ENCODE measurements at regions not wholly inside any gene's neighbourhood (a gene's known extent, or its start where the extent isn't known, plus 50 kb on each side); places are given as distances from the start of the nearest gene placed in this dataset.

- TF ChIP-seq PATZ1 (CRISPR knock-in tag; IDR thresholded peaks at IDR 0.05; ENCODE audit: borderline replicate concordance) (no peak), TSHZ2 (CRISPR knock-in tag; IDR thresholded peaks at IDR 0.05) (no peak), ZC3H10 (CRISPR knock-in tag; IDR thresholded peaks at IDR 0.05) (no peak), ZFP3 (CRISPR knock-in tag; IDR thresholded peaks at IDR 0.05) (no peak), CREB5 (CRISPR knock-in tag; IDR thresholded peaks at IDR 0.05; ENCODE audit: low read depth) (no peak), ZFP30 (CRISPR knock-in tag; IDR thresholded peaks at IDR 0.05) (no peak), BACH2 (CRISPR knock-in tag; IDR thresholded peaks at IDR 0.05; ENCODE audit: borderline replicate concordance) (no peak), RARB (CRISPR knock-in tag; IDR thresholded peaks at IDR 0.05) (no peak), ARNTL (CRISPR knock-in tag; IDR thresholded peaks at IDR 0.05; ENCODE audit: borderline replicate concordance, low read depth) (no peak), GLIS3 (CRISPR knock-in tag; IDR thresholded peaks at IDR 0.05) (no peak), ISL1 (CRISPR knock-in tag; IDR thresholded peaks at IDR 0.05) (no peak)
Observed at GRCh38 chr11:11672789-11673188, 51.0 kb upstream of the GALNT18 start.
